Parathyroid adenoma (tissue), 2 donors: ENCODE measurements at regions not wholly inside any gene's neighbourhood (a gene's known extent, or its start where the extent isn't known, plus 50 kb on each side); places are given as distances from the start of the nearest gene placed in this dataset.

Experiments
- H2AFZ ChIP-seq: fragments of 300-600 bp; sonication (generic); one replicate; pipeline ENCODE4 v1.7.0; 2017; ENCODE audit warnings: antibody characterized with exemption, mild to moderate bottlenecking
- H3K27ac ChIP-seq: fragments of 300-600 bp; sonication (generic); one replicate; pipeline ENCODE4 v1.7.0; 2017
- H3K27me3 ChIP-seq: fragments of 300-600 bp; sonication (generic); one replicate; pipeline ENCODE4 v1.7.0; 2017; ENCODE audit warnings: low read length; ENCODE audit not compliant: control insufficient read depth, insufficient read depth
- H3K36me3 ChIP-seq: fragments of 300-600 bp; sonication (generic); one replicate; pipeline ENCODE4 v1.7.0; 2017; ENCODE audit warnings: low read length; ENCODE audit not compliant: control insufficient read depth, insufficient read depth
- H3K4me1 ChIP-seq: fragments of 300-600 bp; sonication (generic); one replicate; pipeline ENCODE4 v1.7.0; 2017; ENCODE audit warnings: control low read depth
- H3K4me2 ChIP-seq: fragments of 300-600 bp; sonication (generic); one replicate; pipeline ENCODE4 v1.7.0; 2017; ENCODE audit warnings: low read length
- H3K4me3 ChIP-seq: fragments of 300-600 bp; sonication (generic); one replicate; pipeline ENCODE4 v1.7.0; 2017; ENCODE audit warnings: low read depth, low read length
- H3K79me2 ChIP-seq: fragments of 300-600 bp; sonication (generic); one replicate; pipeline ENCODE4 v1.7.0; 2017; ENCODE audit warnings: control low read depth
- H3K9ac ChIP-seq: fragments of 300-600 bp; sonication (generic); one replicate; pipeline ENCODE4 v1.7.0; 2017; ENCODE audit warnings: mild to moderate bottlenecking
- H3K9me3 ChIP-seq: fragments of 300-600 bp; sonication (generic); one replicate; pipeline ENCODE4 v1.7.0; 2017; ENCODE audit warnings: low read length; ENCODE audit not compliant: control insufficient read depth
- TF ChIP-seq, protein P1 (sequence below): fragments of 300-600 bp; sonication (generic); IDR thresholded peaks from one replicate; pipeline ENCODE4 v1.7.0; 2017; ENCODE audit warnings: antibody characterized with exemption, mild to moderate bottlenecking
- donor health status: primary hyperparathyroidism.

- Histone ChIP-seq H3K4me2 (no peak overlapping the region), H3K9ac (no peak overlapping the region), H3K4me3 (no peak overlapping the region), H3K4me1 (no peaks in the 10 kb centered on the region), H3K36me3 (no peaks in the 10 kb centered on the region), H3K9me3 (no peaks in the 10 kb centered on the region), H2AFZ (no peak overlapping the region), H3K27ac (no peak overlapping the region), H3K79me2 (no peaks in the 10 kb centered on the region), H3K27me3 (no peaks in the 10 kb centered on the region)
- TF ChIP-seq, protein P1, sequence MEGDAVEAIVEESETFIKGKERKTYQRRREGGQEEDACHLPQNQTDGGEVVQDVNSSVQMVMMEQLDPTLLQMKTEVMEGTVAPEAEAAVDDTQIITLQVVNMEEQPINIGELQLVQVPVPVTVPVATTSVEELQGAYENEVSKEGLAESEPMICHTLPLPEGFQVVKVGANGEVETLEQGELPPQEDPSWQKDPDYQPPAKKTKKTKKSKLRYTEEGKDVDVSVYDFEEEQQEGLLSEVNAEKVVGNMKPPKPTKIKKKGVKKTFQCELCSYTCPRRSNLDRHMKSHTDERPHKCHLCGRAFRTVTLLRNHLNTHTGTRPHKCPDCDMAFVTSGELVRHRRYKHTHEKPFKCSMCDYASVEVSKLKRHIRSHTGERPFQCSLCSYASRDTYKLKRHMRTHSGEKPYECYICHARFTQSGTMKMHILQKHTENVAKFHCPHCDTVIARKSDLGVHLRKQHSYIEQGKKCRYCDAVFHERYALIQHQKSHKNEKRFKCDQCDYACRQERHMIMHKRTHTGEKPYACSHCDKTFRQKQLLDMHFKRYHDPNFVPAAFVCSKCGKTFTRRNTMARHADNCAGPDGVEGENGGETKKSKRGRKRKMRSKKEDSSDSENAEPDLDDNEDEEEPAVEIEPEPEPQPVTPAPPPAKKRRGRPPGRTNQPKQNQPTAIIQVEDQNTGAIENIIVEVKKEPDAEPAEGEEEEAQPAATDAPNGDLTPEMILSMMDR = no peak
Observed at GRCh38 chr10:118838364-118838763, 83.6 kb upstream of the CACUL1 start.

DNA sequence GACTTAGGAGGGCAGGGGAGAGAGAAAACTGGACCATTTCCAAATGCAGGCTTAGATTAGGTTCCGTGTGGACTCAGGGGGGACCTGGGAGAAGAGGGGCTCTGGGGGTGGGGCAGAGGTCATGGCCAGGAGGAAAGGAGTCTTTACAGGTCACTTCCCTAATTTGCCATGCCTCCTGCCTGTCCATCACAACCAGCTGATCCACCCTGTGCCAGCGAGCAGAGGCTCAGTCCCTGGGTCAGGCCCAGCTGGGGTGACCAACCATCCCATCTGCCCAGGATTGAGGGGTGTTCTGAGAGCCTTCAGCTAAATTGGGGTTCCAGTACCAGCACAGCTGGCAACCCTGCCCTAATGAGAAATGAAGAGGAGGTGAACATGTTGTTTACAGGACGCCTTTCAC lies 84.6 kb upstream of the CACUL1 start:
- no peaks in the 10 kb centered on the region for H3K36me3 ChIP-seq
- no peak overlapping the region for H3K27ac ChIP-seq
- no peaks in the 10 kb centered on the region for H3K79me2 ChIP-seq

DNA sequence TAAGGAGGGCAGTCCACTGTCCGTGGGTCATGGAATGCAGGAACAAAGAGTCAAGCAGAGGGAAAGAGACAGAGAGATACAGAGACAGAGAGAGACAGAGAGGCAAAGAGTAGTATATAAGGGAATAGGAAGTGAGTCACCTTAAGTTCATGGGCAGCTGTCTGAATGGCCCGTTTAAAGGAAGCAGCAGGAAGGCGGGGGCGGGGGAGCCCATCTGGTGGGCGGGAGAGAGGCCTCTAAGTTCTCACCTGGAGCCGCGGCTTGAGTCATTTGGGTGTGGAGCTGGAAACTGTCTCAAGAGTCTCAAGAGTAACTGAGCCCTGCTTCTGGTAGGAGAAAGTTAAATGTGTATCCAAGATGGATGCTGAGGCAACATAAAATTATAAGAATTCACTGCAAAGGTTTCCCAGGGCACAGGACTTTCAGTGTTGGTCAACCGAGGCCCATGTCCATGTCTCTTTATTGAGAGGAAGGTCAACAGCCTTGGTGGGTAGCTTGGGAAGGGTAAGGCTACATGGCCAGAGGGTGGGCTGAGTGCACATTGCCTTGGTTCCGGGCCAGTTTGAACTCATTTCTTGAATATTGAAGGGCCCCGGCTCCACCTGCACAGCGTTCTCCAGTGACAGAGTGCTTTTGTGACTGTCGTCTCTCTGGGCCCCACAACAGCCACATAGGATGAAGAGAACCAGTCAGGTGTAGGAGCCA lies 85.5 kb upstream of the CACUL1 start:
- H3K36me3 ChIP-seq = no peaks in the 10 kb centered on the region
- no peaks in the 10 kb centered on the region for H3K4me1 ChIP-seq
- H3K4me2 ChIP-seq = no peak overlapping the region
- H3K27ac ChIP-seq = no peak overlapping the region
- no peak overlapping the region for H3K9ac ChIP-seq
- H3K4me3 ChIP-seq = no peak overlapping the region
- TF ChIP-seq, protein P1 = no peak
- H3K79me2 ChIP-seq = no peaks in the 10 kb centered on the region
- H3K9me3 ChIP-seq = no peaks in the 10 kb centered on the region
- no peaks in the 10 kb centered on the region for H3K27me3 ChIP-seq
- H2AFZ ChIP-seq = no peak overlapping the region

More for the DNA sequence above, 84.6 kb upstream of the CACUL1 start:
- no peaks in the 10 kb centered on the region for H3K4me1 ChIP-seq
- no peak overlapping the region for H2AFZ ChIP-seq
- H3K9ac ChIP-seq = no peak overlapping the region
- no peaks in the 10 kb centered on the region for H3K27me3 ChIP-seq
- no peaks in the 10 kb centered on the region for H3K9me3 ChIP-seq
- no peak overlapping the region for H3K4me3 ChIP-seq
- TF ChIP-seq, protein P1 = no peak
- H3K4me2 ChIP-seq = no peak overlapping the region

- no peaks in the 10 kb centered on the region for H3K9me3 ChIP-seq
- no peaks in the 10 kb centered on the region for H3K4me1 ChIP-seq
- H3K4me2 ChIP-seq = no peak overlapping the region
- H3K79me2 ChIP-seq = no peaks in the 10 kb centered on the region
- H3K9ac ChIP-seq = no peak overlapping the region
- H3K27me3 ChIP-seq = no peaks in the 10 kb centered on the region
- no peak overlapping the region for H3K27ac ChIP-seq
- TF ChIP-seq, protein P1 = no peak
- no peaks in the 10 kb centered on the region for H3K36me3 ChIP-seq
- no peak overlapping the region for H3K4me3 ChIP-seq
- no peak overlapping the region for H2AFZ ChIP-seq
Observed at GRCh38 chr10:118840776-118841468, 86.2 kb upstream of the CACUL1 start.
